Spinal cord (tissue), 9 donors: ENCODE measurements at regions not wholly inside any gene's neighbourhood (a gene's known extent, or its start where the extent isn't known, plus 50 kb on each side); places are given as distances from the start of the nearest gene placed in this dataset.
"Not testable (repeated sequence)": the region's sequence is repeated elsewhere in the genome, so short reads cannot be mapped to it uniquely, and the experiment has no call there.

ENCODE experiments used
- DNase-seq, 6 donors: peaks; one replicate each; pipeline versions ENCODE4 v3.0.0 to v3.0.0-alpha.2; 2013 to 2015; ENCODE audit warnings: low spot score in 6 of 6, low read depth in 4 of 6
- H3K27ac ChIP-seq: one replicate; pipeline ENCODE4 v1.5.1; 2013; ENCODE audit warnings: low read depth, low read length, control low read depth
- H3K27me3 ChIP-seq: one replicate; pipeline ENCODE4 v1.6.1; 2013; ENCODE audit warnings: low read length; ENCODE audit not compliant: control insufficient read depth, insufficient read depth
- H3K36me3 ChIP-seq: one replicate; pipeline ENCODE4 v1.6.1; 2013; ENCODE audit warnings: low read length; ENCODE audit not compliant: control insufficient read depth, insufficient read depth
- H3K4me1 ChIP-seq: one replicate; pipeline ENCODE4 v1.6.1; 2013; ENCODE audit warnings: low read length; ENCODE audit not compliant: control insufficient read depth, insufficient read depth
- H3K4me3 ChIP-seq: one replicate; pipeline ENCODE4 v1.5.1; 2013; ENCODE audit warnings: low read depth, low read length, control low read depth
- H3K9me3 ChIP-seq: one replicate; pipeline ENCODE4 v1.6.1; 2013; ENCODE audit warnings: low read length; ENCODE audit not compliant: control insufficient read depth, insufficient read depth
- WGBS: methylation state at CpG from one replicate; pipeline ENCODE4 v1.1.5; 2013; ENCODE audit warnings: missing lambda C conversion rate; ENCODE audit not compliant: insufficient coverage; 5-methylcytosine and 5-hydroxymethylcytosine counted together
- donor health status: healthy.

GRCh38 chr3:163730684-163731083, 1347.6 kb downstream of the SI start:
- DNase-seq, result no peak
- no peaks in the 10 kb centered on the region for H3K36me3 ChIP-seq
- H3K9me3 ChIP-seq, result no peaks in the 10 kb centered on the region
- H3K27me3 ChIP-seq, result no peaks in the 10 kb centered on the region
- no peaks in the 10 kb centered on the region for H3K4me1 ChIP-seq
- no peak overlapping the region for H3K27ac ChIP-seq
- H3K4me3 ChIP-seq, result no peak overlapping the region
- WGBS, result no CpG with 5 or more reads among the region's 2 CpGs

- no peaks in the 10 kb centered on the region for H3K36me3 ChIP-seq
- no peaks in the 10 kb centered on the region for H3K4me1 ChIP-seq
- DNase-seq, result no peak
- no CpG with 5 or more reads among the region's 2 CpGs for WGBS
- H3K27me3 ChIP-seq, result no peaks in the 10 kb centered on the region
- no peaks in the 10 kb centered on the region for H3K9me3 ChIP-seq
- no peak overlapping the region for H3K4me3 ChIP-seq
- no peak overlapping the region for H3K27ac ChIP-seq
Observed at GRCh38 chr3:163726125-163726524, 1352.2 kb downstream of the SI start.

GRCh38 chr3:163722405-163722804, 1355.9 kb downstream of the SI start:
- no peaks in the 10 kb centered on the region for H3K27me3 ChIP-seq
- no peaks in the 10 kb centered on the region for H3K9me3 ChIP-seq
- H3K36me3 ChIP-seq, result no peaks in the 10 kb centered on the region
- no peak overlapping the region for H3K4me3 ChIP-seq
- no peak overlapping the region for H3K27ac ChIP-seq
- H3K4me1 ChIP-seq, result no peaks in the 10 kb centered on the region
- no CpG with 5 or more reads among the region's 2 CpGs for WGBS
- DNase-seq, result no peak

GRCh38 chr3:163721596-163721995, 1356.7 kb downstream of the SI start:
- Histone ChIP-seq H3K36me3 (no peaks in the 10 kb centered on the region), H3K27ac (no peak overlapping the region), H3K4me3 (no peak overlapping the region), H3K27me3 (no peaks in the 10 kb centered on the region), H3K9me3 (no peaks in the 10 kb centered on the region), H3K4me1 (no peaks in the 10 kb centered on the region)
- no peak for DNase-seq
- whole genome bisulfite sequencing, result 94% methylated on average over 6 of the region's 6 CpGs

GRCh38 chr3:163717377-163717776, 1360.9 kb downstream of the SI start:
- no peak overlapping the region for H3K27ac ChIP-seq
- no peaks in the 10 kb centered on the region for H3K4me1 ChIP-seq
- no peaks in the 10 kb centered on the region for H3K9me3 ChIP-seq
- no peak overlapping the region for H3K4me3 ChIP-seq
- no peaks in the 10 kb centered on the region for H3K36me3 ChIP-seq
- DNase-seq, result no peak
- WGBS, result 96% methylated on average over 4 of the region's 4 CpGs
- no peaks in the 10 kb centered on the region for H3K27me3 ChIP-seq

- 100% methylated on average over 1 of the region's 1 CpG for WGBS
- H3K9me3 ChIP-seq, result no peaks in the 10 kb centered on the region
- no peak overlapping the region for H3K4me3 ChIP-seq
- H3K4me1 ChIP-seq, result no peaks in the 10 kb centered on the region
- no peak overlapping the region for H3K27ac ChIP-seq
- H3K36me3 ChIP-seq, result no peaks in the 10 kb centered on the region
- DNase-seq, result no peak
- H3K27me3 ChIP-seq, result no peaks in the 10 kb centered on the region
Observed at GRCh38 chr3:163708428-163708827, 1369.9 kb downstream of the SI start.

GRCh38 chr3:163707659-163708058, 1370.6 kb downstream of the SI start:
- no peaks in the 10 kb centered on the region for H3K4me1 ChIP-seq
- H3K27ac ChIP-seq, result no peak overlapping the region
- no peaks in the 10 kb centered on the region for H3K36me3 ChIP-seq
- no peaks in the 10 kb centered on the region for H3K27me3 ChIP-seq
- H3K4me3 ChIP-seq, result no peak overlapping the region
- no peaks in the 10 kb centered on the region for H3K9me3 ChIP-seq
- no peak for DNase-seq

GRCh38 chr3:163698221-163698620, 1380.1 kb downstream of the SI start:
- H3K4me3 ChIP-seq, H3K27me3 ChIP-seq, H3K4me1 ChIP-seq, H3K9me3 ChIP-seq, H3K36me3 ChIP-seq, DNase-seq, H3K27ac ChIP-seq: not testable (repeated sequence)
- 63% methylated on average over 4 of the region's 5 CpGs for WGBS

GRCh38 chr3:163692494-163692893, 1385.8 kb downstream of the SI start:
- WGBS, result no CpG with 5 or more reads among the region's 1 CpG
- Histone ChIP-seq H3K9me3 (peaks cover 4% of the 10 kb centered on the region), H3K4me1 (no peaks in the 10 kb centered on the region), H3K27me3 (no peaks in the 10 kb centered on the region), H3K36me3 (no peaks in the 10 kb centered on the region), H3K27ac (no peak overlapping the region), H3K4me3 (no peak overlapping the region)
- DNase-seq, result peak in 1 of 6 donors; percentile 63

GRCh38 chr3:163684651-163685050, 1393.6 kb downstream of the SI start:
- Histone ChIP-seq H3K27ac (no peak overlapping the region), H3K4me1 (no peaks in the 10 kb centered on the region), H3K9me3 (peaks cover 4% of the 10 kb centered on the region), H3K4me3 (no peak overlapping the region), H3K27me3 (no peaks in the 10 kb centered on the region), H3K36me3 (no peaks in the 10 kb centered on the region)
- no peak for DNase-seq
- WGBS, result no CpG with 5 or more reads among the region's 2 CpGs
